ENCODE measurements at regions not wholly inside any gene's neighbourhood (a gene's known extent, or its start where the extent isn't known, plus 50 kb on each side); places are given as distances from the start of the nearest gene placed in this dataset.

GRCh38 chr2:142280831-142281230 lies 150.0 kb upstream of the LRP1B start:
- Histone ChIP-seq H3K36me3 (replicated peaks) (no peaks in the 10 kb centered on the region), H3K27me3 (ENCODE audit: low read depth) (peaks cover 18% of the 10 kb centered on the region; the same call in 1 of the 2 replicates), H3K4me3 (no peak overlapping the region), H3K9me3 (no peaks in the 10 kb centered on the region), H3K4me1 (no peaks in the 10 kb centered on the region)
- in situ Hi-C loops (cut with MboI; ENCODE audit: low sequenced_read_pairs), result no loop called here
- DNase-seq (ENCODE audit: low spot score in 2 of 2), result no peak

GRCh38 chr2:142270990-142271389 lies 140.2 kb upstream of the LRP1B start:
- H3K9me3 ChIP-seq, result no peaks in the 10 kb centered on the region
- no peak for DNase-seq (ENCODE audit: low spot score in 2 of 2)
- in situ Hi-C loops (cut with MboI; ENCODE audit: low sequenced_read_pairs), result no loop called here

GRCh38 chr2:142270291-142270690 lies 139.5 kb upstream of the LRP1B start:
- in situ Hi-C loops (cut with MboI; ENCODE audit: low sequenced_read_pairs), result no loop called here

More at GRCh38 chr2:142270990-142271389, 140.2 kb upstream of the LRP1B start:
- Histone ChIP-seq H3K4me1 (no peaks in the 10 kb centered on the region), H3K27me3 (ENCODE audit: low read depth) (peaks cover 2% of the 10 kb centered on the region), H3K36me3 (replicated peaks) (no peaks in the 10 kb centered on the region), H3K4me3 (no peak overlapping the region)

GRCh38 chr2:142259356-142259755 lies 128.5 kb upstream of the LRP1B start:
- DNase-seq (ENCODE audit: low spot score in 2 of 2), result no peak
- in situ Hi-C loops (cut with MboI; ENCODE audit: low sequenced_read_pairs), result no loop called here
- Histone ChIP-seq H3K36me3 (replicated peaks) (no peaks in the 10 kb centered on the region), H3K9me3 (no peaks in the 10 kb centered on the region), H3K4me3 (no peak overlapping the region), H3K4me1 (no peaks in the 10 kb centered on the region), H3K27me3 (ENCODE audit: low read depth) (no peaks in the 10 kb centered on the region)

More at GRCh38 chr2:142270291-142270690, 139.5 kb upstream of the LRP1B start:
- no peaks in the 10 kb centered on the region for H3K36me3 ChIP-seq (replicated peaks)
- DNase-seq (ENCODE audit: low spot score in 2 of 2), result no peak
- H3K27me3 ChIP-seq (ENCODE audit: low read depth), result peaks cover 2% of the 10 kb centered on the region
- H3K9me3 ChIP-seq, result no peaks in the 10 kb centered on the region
- no peaks in the 10 kb centered on the region for H3K4me1 ChIP-seq
- H3K4me3 ChIP-seq, result no peak overlapping the region

- Histone ChIP-seq H3K27me3 (ENCODE audit: low read depth) (peaks cover 6% of the 10 kb centered on the region), H3K9me3 (no peaks in the 10 kb centered on the region), H3K4me1 (no peaks in the 10 kb centered on the region), H3K36me3 (replicated peaks) (no peaks in the 10 kb centered on the region), H3K4me3 (no peak overlapping the region)
- no peak for DNase-seq (ENCODE audit: low spot score in 2 of 2)
- in situ Hi-C loops (cut with MboI; ENCODE audit: low sequenced_read_pairs), result no loop called here
Observed at GRCh38 chr2:142254031-142254430, 123.2 kb upstream of the LRP1B start.

GRCh38 chr2:142241016-142241415 lies 110.2 kb upstream of the LRP1B start:
- no peaks in the 10 kb centered on the region for H3K36me3 ChIP-seq (replicated peaks)
- no peak overlapping the region for H3K4me3 ChIP-seq
- no peaks in the 10 kb centered on the region for H3K9me3 ChIP-seq
- DNase-seq (ENCODE audit: low spot score in 2 of 2), result no peak
- in situ Hi-C loops (cut with MboI; ENCODE audit: low sequenced_read_pairs), result no loop called here
- H3K4me1 ChIP-seq, result no peaks in the 10 kb centered on the region; the same call in 1 of the 2 replicates
- no peaks in the 10 kb centered on the region for H3K27me3 ChIP-seq (ENCODE audit: low read depth)

GRCh38 chr2:142236181-142236580 lies 105.4 kb upstream of the LRP1B start:
- in situ Hi-C loops (cut with MboI; ENCODE audit: low sequenced_read_pairs), result no loop called here
- no peaks in the 10 kb centered on the region for H3K27me3 ChIP-seq (ENCODE audit: low read depth)
- peak in 1 of 2 experiments; percentile 43 for DNase-seq (ENCODE audit: low spot score in 2 of 2)
- no peak overlapping the region for H3K4me3 ChIP-seq
- H3K9me3 ChIP-seq, result no peaks in the 10 kb centered on the region
- no peaks in the 10 kb centered on the region for H3K36me3 ChIP-seq (replicated peaks)
- H3K4me1 ChIP-seq, result no peaks in the 10 kb centered on the region; the same call in 1 of the 2 replicates

- DNase-seq (ENCODE audit: low spot score in 2 of 2), result peak in 1 of 2 experiments; percentile 7
- Histone ChIP-seq H3K36me3 (replicated peaks) (no peaks in the 10 kb centered on the region), H3K4me1 (no peaks in the 10 kb centered on the region; the same call in 1 of the 2 replicates), H3K27me3 (ENCODE audit: low read depth) (no peaks in the 10 kb centered on the region), H3K9me3 (no peaks in the 10 kb centered on the region), H3K4me3 (no peak overlapping the region)
- in situ Hi-C loops (cut with MboI; ENCODE audit: low sequenced_read_pairs), result no loop called here
Observed at GRCh38 chr2:142234741-142235140, 103.9 kb upstream of the LRP1B start.

GRCh38 chr2:142223309-142223708 lies 92.5 kb upstream of the LRP1B start:
- no peak for DNase-seq (ENCODE audit: low spot score in 2 of 2)

GRCh38 chr2:142222715-142223114 lies 91.9 kb upstream of the LRP1B start:
- in situ Hi-C loops (cut with MboI; ENCODE audit: low sequenced_read_pairs), result no loop called here
- H3K27me3 ChIP-seq (ENCODE audit: low read depth), result peaks cover 2% of the 10 kb centered on the region; the same call in 1 of the 2 replicates
- DNase-seq (ENCODE audit: low spot score in 2 of 2), result no peak

More at GRCh38 chr2:142223309-142223708, 92.5 kb upstream of the LRP1B start:
- Histone ChIP-seq H3K4me1 (no peaks in the 10 kb centered on the region), H3K27me3 (ENCODE audit: low read depth) (peaks cover 2% of the 10 kb centered on the region; the same call in 1 of the 2 replicates), H3K36me3 (replicated peaks) (no peaks in the 10 kb centered on the region), H3K4me3 (no peak overlapping the region), H3K9me3 (no peaks in the 10 kb centered on the region)
- in situ Hi-C loops (cut with MboI; ENCODE audit: low sequenced_read_pairs), result no loop called here

GRCh38 chr2:142220901-142221300 lies 90.1 kb upstream of the LRP1B start:
- Histone ChIP-seq H3K4me1 (no peaks in the 10 kb centered on the region), H3K4me3 (no peak overlapping the region), H3K36me3 (replicated peaks) (no peaks in the 10 kb centered on the region), H3K9me3 (no peaks in the 10 kb centered on the region), H3K27me3 (ENCODE audit: low read depth) (no peaks in the 10 kb centered on the region)
- in situ Hi-C loops (cut with MboI; ENCODE audit: low sequenced_read_pairs), result no loop called here
- no peak for DNase-seq (ENCODE audit: low spot score in 2 of 2)

More at GRCh38 chr2:142222715-142223114, 91.9 kb upstream of the LRP1B start:
- H3K9me3 ChIP-seq, result no peaks in the 10 kb centered on the region
- H3K4me3 ChIP-seq, result no peak overlapping the region
- H3K4me1 ChIP-seq, result no peaks in the 10 kb centered on the region
- no peaks in the 10 kb centered on the region for H3K36me3 ChIP-seq (replicated peaks)

- H3K4me3 ChIP-seq, result no peak overlapping the region
Observed at GRCh38 chr2:142220239-142220638, 89.4 kb upstream of the LRP1B start.

GRCh38 chr2:142218471-142218870 lies 87.7 kb upstream of the LRP1B start:
- DNase-seq (ENCODE audit: low spot score in 2 of 2), result no peak
- no peaks in the 10 kb centered on the region for H3K4me1 ChIP-seq
- in situ Hi-C loops (cut with MboI; ENCODE audit: low sequenced_read_pairs), result no loop called here
- H3K9me3 ChIP-seq, result no peaks in the 10 kb centered on the region
- no peaks in the 10 kb centered on the region for H3K36me3 ChIP-seq (replicated peaks)
- H3K4me3 ChIP-seq, result no peak overlapping the region
- no peaks in the 10 kb centered on the region for H3K27me3 ChIP-seq (ENCODE audit: low read depth)

More at GRCh38 chr2:142220239-142220638, 89.4 kb upstream of the LRP1B start:
- Histone ChIP-seq H3K4me1 (no peaks in the 10 kb centered on the region), H3K27me3 (ENCODE audit: low read depth) (no peaks in the 10 kb centered on the region), H3K9me3 (no peaks in the 10 kb centered on the region), H3K36me3 (replicated peaks) (no peaks in the 10 kb centered on the region)
- no peak for DNase-seq (ENCODE audit: low spot score in 2 of 2)
- in situ Hi-C loops (cut with MboI; ENCODE audit: low sequenced_read_pairs), result no loop called here

- H3K36me3 ChIP-seq (replicated peaks), result no peaks in the 10 kb centered on the region
- no peaks in the 10 kb centered on the region for H3K27me3 ChIP-seq (ENCODE audit: low read depth)
- no peak for DNase-seq (ENCODE audit: low spot score in 2 of 2)
- H3K4me3 ChIP-seq, result no peak overlapping the region
- in situ Hi-C loops (cut with MboI; ENCODE audit: low sequenced_read_pairs), result no loop called here
- no peaks in the 10 kb centered on the region for H3K9me3 ChIP-seq
- no peaks in the 10 kb centered on the region for H3K4me1 ChIP-seq
Observed at GRCh38 chr2:142217804-142218203, 87.0 kb upstream of the LRP1B start.

GRCh38 chr2:142200062-142200461 lies 69.2 kb upstream of the LRP1B start:
- H3K4me3 ChIP-seq, result no peak overlapping the region
- DNase-seq (ENCODE audit: low spot score in 2 of 2), result no peak
- no peaks in the 10 kb centered on the region for H3K27me3 ChIP-seq (ENCODE audit: low read depth)
- no peaks in the 10 kb centered on the region for H3K4me1 ChIP-seq
- no peaks in the 10 kb centered on the region for H3K36me3 ChIP-seq (replicated peaks)
- H3K9me3 ChIP-seq, result no peaks in the 10 kb centered on the region
- in situ Hi-C loops (cut with MboI; ENCODE audit: low sequenced_read_pairs), result no loop called here

All from HAP-1 (cell line).